Lower lobe of right lung (tissue), 2 donors: ENCODE measurements at regions not wholly inside any gene's neighbourhood (a gene's known extent, or its start where the extent isn't known, plus 50 kb on each side); places are given as distances from the start of the nearest gene placed in this dataset.

Experiments used
- ATAC-seq, 2 donors: fragments of 200-7000 bp; cut with Tn5 transposase; one replicate each; pipeline ENCODE4 v1.9.1; 2020 to 2022; ENCODE audit warnings: mild to moderate bottlenecking in 2 of 2, moderate library complexity in 2 of 2
- DNase-seq: peaks from one replicate; pipeline ENCODE4 v3.0.0-alpha.2; 2020
- H3K27ac ChIP-seq: fragments of 200-600 bp; one replicate; pipeline ENCODE4 v1.8.0; 2022
- H3K27me3 ChIP-seq: fragments of 200-600 bp; one replicate; pipeline ENCODE4 v1.8.0; 2022; ENCODE audit warnings: low read depth
- H3K36me3 ChIP-seq: fragments of 200-600 bp; one replicate; pipeline ENCODE4 v1.8.0; 2022; ENCODE audit warnings: mild to moderate bottlenecking
- H3K4me1 ChIP-seq: fragments of 200-600 bp; one replicate; pipeline ENCODE4 v1.8.0; 2022
- H3K4me3 ChIP-seq: fragments of 200-600 bp; one replicate; pipeline ENCODE4 v1.8.0; 2022; ENCODE audit warnings: mild to moderate bottlenecking
- H3K9me3 ChIP-seq: fragments of 200-600 bp; one replicate; pipeline ENCODE4 v1.8.0; 2022
- CTCF ChIP-seq: fragments of 200-600 bp; IDR thresholded peaks from one replicate; pipeline ENCODE4 v1.8.0; 2022; ENCODE audit warnings: antibody characterized with exemption, mild to moderate bottlenecking
- intact Hi-C: fragments of 100-400 bp; cut with DNase I; formaldehyde crosslinking; loops from one replicate; pipeline ENCODE4 v1.11.0; 2022
- donor health status: DM: no; HTN: yes; CAD: no; lungs with severe emphysema.

- TF ChIP-seq CTCF: no peak
- H3K4me3 ChIP-seq: no peak overlapping the region
- no peaks in the 10 kb centered on the region for H3K9me3 ChIP-seq
- no peaks in the 10 kb centered on the region for H3K4me1 ChIP-seq
- H3K36me3 ChIP-seq: no peaks in the 10 kb centered on the region
- no peak for DNase-seq
- ATAC-seq: no peak
- intact Hi-C loops: no loop called here
- H3K27ac ChIP-seq: no peak overlapping the region
- H3K27me3 ChIP-seq: no peaks in the 10 kb centered on the region
These were observed 285.3 kb downstream of the ENC1 start for GRCh38 chr5:74355041-74355824.

- ATAC-seq (no peak), DNase-seq (no peak)
- no peaks in the 10 kb centered on the region for H3K36me3 ChIP-seq
- H3K4me1 ChIP-seq: no peaks in the 10 kb centered on the region
- H3K27me3 ChIP-seq: no peaks in the 10 kb centered on the region
- H3K4me3 ChIP-seq: no peak overlapping the region
- no peak overlapping the region for H3K27ac ChIP-seq
- no peaks in the 10 kb centered on the region for H3K9me3 ChIP-seq
- intact Hi-C loops: no loop called here
- no peak for TF ChIP-seq CTCF
These were observed 288.3 kb downstream of the ENC1 start for GRCh38 chr5:74352256-74352655.

GRCh38 chr5:74342948-74343682, 297.4 kb downstream of the ENC1 start:
- H3K4me1 ChIP-seq: no peaks in the 10 kb centered on the region
- H3K27me3 ChIP-seq: no peaks in the 10 kb centered on the region
- intact Hi-C loops: no loop called here
- TF ChIP-seq CTCF: no peak
- no peak overlapping the region for H3K4me3 ChIP-seq
- no peaks in the 10 kb centered on the region for H3K36me3 ChIP-seq
- no peak for DNase-seq
- H3K27ac ChIP-seq: no peak overlapping the region
- H3K9me3 ChIP-seq: no peaks in the 10 kb centered on the region
- no peak for ATAC-seq

GRCh38 chr5:74342182-74342581, 298.3 kb downstream of the ENC1 start:
- no peak for DNase-seq
- Histone ChIP-seq H3K27me3 (no peaks in the 10 kb centered on the region), H3K27ac (no peak overlapping the region), H3K36me3 (no peaks in the 10 kb centered on the region), H3K9me3 (no peaks in the 10 kb centered on the region), H3K4me1 (no peaks in the 10 kb centered on the region), H3K4me3 (no peak overlapping the region)
- TF ChIP-seq CTCF: no peak
- ATAC-seq: no peak
- intact Hi-C loops: no loop called here

GRCh38 chr5:74341221-74341620, 299.3 kb downstream of the ENC1 start:
- no peaks in the 10 kb centered on the region for H3K4me1 ChIP-seq
- no peaks in the 10 kb centered on the region for H3K36me3 ChIP-seq
- H3K27me3 ChIP-seq: no peaks in the 10 kb centered on the region
- ATAC-seq (no peak), DNase-seq (no peak)
- no peak overlapping the region for H3K4me3 ChIP-seq
- no peak for TF ChIP-seq CTCF
- no peaks in the 10 kb centered on the region for H3K9me3 ChIP-seq
- intact Hi-C loops: no loop called here
- no peak overlapping the region for H3K27ac ChIP-seq
